AG09319 (cell line): ENCODE measurements at regions not wholly inside any gene's neighbourhood (a gene's known extent, or its start where the extent isn't known, plus 50 kb on each side); places are given as distances from the start of the nearest gene placed in this dataset.
"Not testable (repeated sequence)": the region's sequence is repeated elsewhere in the genome, so short reads cannot be mapped to it uniquely, and the experiment has no call there.

Experiments used
- DNase-seq: peaks from one replicate; pipeline ENCODE4 v3.0.0-alpha.2; 2010; ENCODE audit warnings: low read depth; ENCODE audit errors: extremely low read depth
- CTCF ChIP-seq: IDR thresholded peaks from 2 replicates; pipeline ENCODE4 v1.5.1; 2011; ENCODE audit warnings: low read depth, mild to moderate bottlenecking, inconsistent platforms, low read length, moderate library complexity

GRCh38 chr7:156524818-156525597 lies 115.6 kb upstream of the RNF32 start:
- no peak for DNase-seq

GRCh38 chr7:156523447-156524048 lies 117.0 kb upstream of the RNF32 start:
- no peak for DNase-seq
- TF ChIP-seq CTCF, result no peak

More at GRCh38 chr7:156524818-156525597, 115.6 kb upstream of the RNF32 start:
- no peak for TF ChIP-seq CTCF

- no peak for TF ChIP-seq CTCF
- no peak for DNase-seq
Measured at GRCh38 chr7:156522801-156523200, 117.8 kb upstream of the RNF32 start.

- no peak for DNase-seq
- TF ChIP-seq CTCF, result no peak
Measured at GRCh38 chr7:156519070-156519469, 121.5 kb upstream of the RNF32 start.

GRCh38 chr7:156518466-156518865 lies 122.1 kb upstream of the RNF32 start:
- TF ChIP-seq CTCF, result no peak
- no peak for DNase-seq

- DNase-seq, result not testable (repeated sequence)
Measured at GRCh38 chr7:156517858-156518257, 122.7 kb upstream of the RNF32 start.

- no peak for TF ChIP-seq CTCF
Measured at GRCh38 chr7:156516791-156517378, 123.7 kb upstream of the RNF32 start.

More at GRCh38 chr7:156516791-156517378, 123.7 kb upstream of the RNF32 start:
- no peak for DNase-seq
